ENCODE measurements at regions not wholly inside any gene's neighbourhood (a gene's known extent, or its start where the extent isn't known, plus 50 kb on each side); places are given as distances from the start of the nearest gene placed in this dataset.

- H3K36me3 Mint-ChIP-seq, result no peaks in the 10 kb centered on the region
- Histone ChIP-seq H3K9me3 (ENCODE audit: low read depth) (no peaks in the 10 kb centered on the region), H3K27me3 (peaks cover 6% of the 10 kb centered on the region), H3K36me3 (no peaks in the 10 kb centered on the region), H4K20me1 (ENCODE audit: low read depth) (no peaks in the 10 kb centered on the region), H3K4me2 (no peak overlapping the region), H3K9ac (no peak overlapping the region), H2AFZ (replicated peaks) (no peak overlapping the region), H3K4me3 (no peak overlapping the region), H3K27ac (no peak overlapping the region), H3F3A (ENCODE audit: low read depth) (peaks cover 6% of the 10 kb centered on the region), H3K79me2 (ENCODE audit: low read depth) (no peaks in the 10 kb centered on the region), H3K4me1 (peaks cover 9% of the 10 kb centered on the region)
- H3K4me1 Mint-ChIP-seq, result peaks cover 18% of the 10 kb centered on the region
- DNase-seq (ENCODE audit: low spot score), result no peak
- peaks cover 12% of the 10 kb centered on the region for H3K9me3 Mint-ChIP-seq
- peaks cover 4% of the 10 kb centered on the region for H3K27me3 Mint-ChIP-seq (ENCODE audit: insufficient read depth, low read depth)
- no peak overlapping the region for H3K4me3 Mint-ChIP-seq
- no peak for TF ChIP-seq EZH2phosphoT487 (IDR thresholded peaks at IDR 0.05)
- TF ChIP-seq EZH2 (IDR thresholded peaks at IDR 0.05), result no peak
- TF ChIP-seq, protein P1, sequence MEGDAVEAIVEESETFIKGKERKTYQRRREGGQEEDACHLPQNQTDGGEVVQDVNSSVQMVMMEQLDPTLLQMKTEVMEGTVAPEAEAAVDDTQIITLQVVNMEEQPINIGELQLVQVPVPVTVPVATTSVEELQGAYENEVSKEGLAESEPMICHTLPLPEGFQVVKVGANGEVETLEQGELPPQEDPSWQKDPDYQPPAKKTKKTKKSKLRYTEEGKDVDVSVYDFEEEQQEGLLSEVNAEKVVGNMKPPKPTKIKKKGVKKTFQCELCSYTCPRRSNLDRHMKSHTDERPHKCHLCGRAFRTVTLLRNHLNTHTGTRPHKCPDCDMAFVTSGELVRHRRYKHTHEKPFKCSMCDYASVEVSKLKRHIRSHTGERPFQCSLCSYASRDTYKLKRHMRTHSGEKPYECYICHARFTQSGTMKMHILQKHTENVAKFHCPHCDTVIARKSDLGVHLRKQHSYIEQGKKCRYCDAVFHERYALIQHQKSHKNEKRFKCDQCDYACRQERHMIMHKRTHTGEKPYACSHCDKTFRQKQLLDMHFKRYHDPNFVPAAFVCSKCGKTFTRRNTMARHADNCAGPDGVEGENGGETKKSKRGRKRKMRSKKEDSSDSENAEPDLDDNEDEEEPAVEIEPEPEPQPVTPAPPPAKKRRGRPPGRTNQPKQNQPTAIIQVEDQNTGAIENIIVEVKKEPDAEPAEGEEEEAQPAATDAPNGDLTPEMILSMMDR (IDR thresholded peaks at IDR 0.05), result no peak
- no peak overlapping the region for H3K27ac Mint-ChIP-seq
These were observed 75.9 kb upstream of the ETS2 start for GRCh38 chr21:38729754-38730379.

GRCh38 chr21:38733972-38734546 lies 71.7 kb upstream of the ETS2 start:
- Histone ChIP-seq H2AFZ (replicated peaks) (peak overlapping the region; percentile 59), H3K27ac (no peak overlapping the region), H4K20me1 (ENCODE audit: low read depth) (no peaks in the 10 kb centered on the region), H3K27me3 (peaks cover 16% of the 10 kb centered on the region), H3K4me1 (peaks cover 9% of the 10 kb centered on the region), H3F3A (ENCODE audit: low read depth) (peaks cover 6% of the 10 kb centered on the region), H3K9ac (no peak overlapping the region), H3K36me3 (no peaks in the 10 kb centered on the region), H3K9me3 (ENCODE audit: low read depth) (no peaks in the 10 kb centered on the region), H3K79me2 (ENCODE audit: low read depth) (no peaks in the 10 kb centered on the region), H3K4me2 (peak overlapping the region; percentile 76), H3K4me3 (peak overlapping the region; percentile 40)
- Mint-ChIP-seq H3K27me3 (ENCODE audit: insufficient read depth, low read depth) (peaks cover 5% of the 10 kb centered on the region), H3K4me1 (peaks cover 18% of the 10 kb centered on the region), H3K9me3 (no peaks in the 10 kb centered on the region), H3K4me3 (peak overlapping the region; percentile 86), H3K36me3 (no peaks in the 10 kb centered on the region), H3K27ac (peak overlapping the region; percentile 46)
- no peak for TF ChIP-seq EZH2phosphoT487 (IDR thresholded peaks at IDR 0.05)
- TF ChIP-seq EZH2 (IDR thresholded peaks at IDR 0.05), result peak; percentile 36
- TF ChIP-seq, protein P1 (IDR thresholded peaks at IDR 0.05), result peak; percentile 93
- peak; percentile 88 for DNase-seq (ENCODE audit: low spot score)

DNA sequence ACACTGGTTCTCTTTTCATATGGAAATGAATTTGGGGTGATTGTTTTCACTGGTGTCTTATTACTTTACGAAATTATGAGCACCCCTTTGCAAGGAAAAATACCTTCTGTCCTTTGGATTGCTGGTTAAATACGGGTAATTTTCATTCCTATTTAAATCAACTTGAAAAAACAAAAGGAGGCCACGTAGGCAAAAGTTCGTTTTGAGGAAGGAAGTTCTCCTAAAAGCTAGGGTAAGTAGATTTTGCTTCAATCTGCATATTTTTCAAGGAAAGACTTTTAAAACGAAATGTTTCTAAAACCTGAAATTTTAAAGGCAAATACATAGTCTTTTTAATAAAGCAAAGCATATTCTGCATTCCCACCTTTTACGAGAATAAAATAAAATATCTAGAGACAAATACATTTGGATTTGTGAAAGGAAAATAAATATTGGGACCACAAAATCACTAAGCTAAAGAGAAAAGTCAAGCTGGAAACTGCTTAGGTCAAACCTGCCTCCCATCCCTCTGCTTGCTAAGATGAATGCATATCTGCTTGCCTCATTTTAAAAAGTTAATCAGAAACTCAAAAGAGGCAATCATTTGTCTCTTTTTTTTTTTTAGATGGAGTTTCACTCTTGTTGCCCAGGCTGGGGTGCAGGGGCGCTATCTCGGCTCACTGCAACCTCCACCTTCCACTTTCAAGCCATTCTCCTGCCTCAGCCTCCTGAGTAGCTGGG lies 70.9 kb upstream of the ETS2 start:
- H3K4me3 ChIP-seq, result peak overlapping the region; percentile 40
- DNase-seq (ENCODE audit: low spot score), result no peak
- Mint-ChIP-seq H3K4me3 (peak overlapping the region; percentile 86), H3K9me3 (no peaks in the 10 kb centered on the region), H3K27me3 (ENCODE audit: insufficient read depth, low read depth) (peaks cover 5% of the 10 kb centered on the region), H3K27ac (no peak overlapping the region), H3K36me3 (no peaks in the 10 kb centered on the region), H3K4me1 (peaks cover 19% of the 10 kb centered on the region)
- peaks cover 6% of the 10 kb centered on the region for H3F3A ChIP-seq (ENCODE audit: low read depth)
- no peaks in the 10 kb centered on the region for H3K79me2 ChIP-seq (ENCODE audit: low read depth)
- H3K4me1 ChIP-seq, result peaks cover 11% of the 10 kb centered on the region
- H4K20me1 ChIP-seq (ENCODE audit: low read depth), result no peaks in the 10 kb centered on the region
- no peaks in the 10 kb centered on the region for H3K36me3 ChIP-seq
- H3K4me2 ChIP-seq, result peak overlapping the region; percentile 76
- peaks cover 16% of the 10 kb centered on the region for H3K27me3 ChIP-seq
- H3K9ac ChIP-seq, result no peak overlapping the region
- H3K27ac ChIP-seq, result no peak overlapping the region
- no peaks in the 10 kb centered on the region for H3K9me3 ChIP-seq (ENCODE audit: low read depth)
- peak overlapping the region; percentile 59 for H2AFZ ChIP-seq (replicated peaks)
- TF ChIP-seq EZH2phosphoT487 (IDR thresholded peaks at IDR 0.05) (peak; percentile 14), EZH2 (IDR thresholded peaks at IDR 0.05) (no peak)
- TF ChIP-seq, protein P1 (IDR thresholded peaks at IDR 0.05), result no peak
